Pulmonary artery endothelial cell (primary cell): ENCODE measurements at regions not wholly inside any gene's neighbourhood (a gene's known extent, or its start where the extent isn't known, plus 50 kb on each side); places are given as distances from the start of the nearest gene placed in this dataset.
"Not testable (repeated sequence)": the region's sequence is repeated elsewhere in the genome, so short reads cannot be mapped to it uniquely, and the experiment has no call there.

Experiments
- DNase-seq: peaks from one replicate; pipeline ENCODE4 v3.0.0-alpha.2; 2011; ENCODE audit warnings: low read depth, low spot score

DNA sequence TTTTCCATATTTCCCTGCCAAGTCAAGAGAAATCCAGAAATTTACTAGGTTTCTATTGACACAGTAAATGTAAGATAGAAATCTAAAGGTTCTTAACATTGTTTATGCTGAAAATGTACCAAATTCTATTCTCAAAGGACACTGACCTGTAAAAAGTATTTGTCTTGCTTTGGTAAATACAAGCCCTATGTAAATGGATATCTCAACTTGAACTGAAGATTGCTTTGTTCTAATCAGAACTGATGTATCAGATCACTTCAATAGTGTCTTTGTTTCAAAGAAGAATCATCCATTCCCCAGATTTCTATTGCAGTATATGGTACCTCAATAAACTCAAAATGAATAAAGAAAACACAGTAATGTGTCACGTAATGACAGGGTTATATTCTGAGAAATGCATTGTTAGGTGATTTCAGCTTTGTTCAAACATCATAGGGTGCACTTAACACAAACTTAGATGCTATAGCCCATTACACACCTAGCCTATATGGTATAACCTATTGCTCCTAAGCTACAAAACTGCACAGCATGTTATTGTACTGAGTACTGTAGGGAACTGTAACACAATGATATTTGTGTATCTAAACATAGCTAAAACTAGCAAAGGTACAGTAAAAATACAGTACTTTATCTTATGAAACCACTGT lies 143.5 kb upstream of the NECTIN3 start:
- no peak for DNase-seq

DNA sequence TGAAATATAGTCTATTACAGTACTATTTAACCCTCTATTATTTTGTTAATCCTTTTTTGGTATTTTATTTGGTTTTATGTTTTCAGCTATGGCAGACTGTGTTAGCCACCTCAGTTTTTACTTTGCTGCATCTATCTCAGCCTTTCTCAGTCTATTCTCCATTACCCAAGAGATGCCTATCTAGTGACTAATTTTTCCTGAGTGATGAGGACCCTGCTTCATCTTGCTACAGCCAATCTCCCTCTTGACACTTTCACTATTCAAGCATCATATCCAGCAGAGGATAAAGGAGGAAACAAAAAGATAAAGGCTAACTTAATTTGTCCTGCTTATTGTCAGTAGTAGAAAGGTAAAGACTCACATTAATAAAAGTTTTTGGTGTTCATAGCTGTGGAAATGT lies 141.8 kb upstream of the NECTIN3 start:
- DNase-seq = no peak

GRCh38 chr3:110932567-110932966 lies 139.0 kb upstream of the NECTIN3 start:
- no peak for DNase-seq

GRCh38 chr3:110933821-110934426 lies 137.7 kb upstream of the NECTIN3 start:
- DNase-seq = no peak

DNA sequence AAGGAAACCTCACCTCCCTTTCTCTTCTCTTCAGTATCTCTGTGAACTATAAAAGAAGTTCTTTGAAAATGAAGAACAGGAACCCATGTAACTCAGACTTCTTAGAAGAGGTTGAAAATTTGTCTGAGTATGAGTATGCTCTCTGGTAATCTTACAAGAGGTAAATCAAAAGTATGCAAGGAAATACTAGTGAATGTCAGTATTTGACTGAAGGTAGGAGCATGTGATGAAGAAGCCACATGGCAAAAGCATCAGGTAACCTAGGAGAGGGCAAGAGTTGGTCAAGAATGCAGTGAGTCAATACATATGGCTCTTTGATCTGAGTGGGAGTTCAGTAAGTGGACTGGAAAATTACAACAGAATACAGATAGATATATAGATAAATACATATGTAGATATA lies 133.0 kb upstream of the NECTIN3 start:
- no peak for DNase-seq

- no peak for DNase-seq
These were observed 131.6 kb upstream of the NECTIN3 start for GRCh38 chr3:110940055-110940454.

GRCh38 chr3:110944782-110945181 lies 126.8 kb upstream of the NECTIN3 start:
- DNase-seq = no peak

DNA sequence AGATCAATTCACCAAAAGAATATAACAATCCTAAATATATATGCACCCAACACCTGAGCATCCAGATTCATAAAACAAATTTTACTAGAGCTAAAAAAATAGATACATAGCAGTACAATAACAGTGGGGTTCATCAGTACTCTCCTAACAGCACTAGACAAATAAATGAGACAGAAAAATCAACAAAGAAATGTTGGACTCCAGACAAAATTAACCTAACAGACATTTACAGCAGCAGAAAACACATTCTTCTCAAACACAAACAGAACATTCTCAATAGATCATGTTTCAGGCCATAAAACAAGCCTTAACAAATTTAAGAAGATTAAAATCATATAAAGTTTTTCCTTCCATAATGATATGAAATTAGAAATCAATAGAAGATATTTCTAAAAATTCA lies 124.8 kb upstream of the NECTIN3 start:
- no peak for DNase-seq

- not testable (repeated sequence) for DNase-seq
These were observed 122.4 kb upstream of the NECTIN3 start for GRCh38 chr3:110949194-110949593.

DNA sequence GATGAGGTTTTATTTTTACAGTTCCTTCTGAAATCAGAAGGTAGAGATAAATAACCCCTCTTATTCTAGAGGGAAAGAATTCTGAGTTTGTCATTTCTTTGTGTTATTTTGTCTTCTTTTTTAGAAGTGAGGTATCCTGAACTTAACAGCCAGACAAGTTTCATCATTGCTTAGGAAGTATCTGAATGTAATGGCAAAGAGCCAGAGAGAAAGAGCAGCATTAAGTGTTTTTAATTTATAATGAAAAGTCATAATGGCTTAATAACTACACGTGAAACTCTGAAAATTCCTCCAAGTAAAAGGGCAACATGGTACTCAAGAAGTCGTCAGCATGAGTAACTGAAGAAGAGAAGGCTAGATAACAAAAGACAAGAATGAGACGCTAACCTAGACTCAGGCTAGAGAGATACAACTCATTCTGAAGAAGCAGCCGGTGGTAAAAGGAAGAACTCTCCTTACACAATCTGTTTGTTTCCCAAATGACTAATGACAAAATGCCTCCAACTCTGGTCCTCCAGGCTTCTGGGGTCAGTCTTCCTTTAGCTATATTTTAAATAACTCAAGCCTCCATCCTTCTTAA lies 116.2 kb upstream of the NECTIN3 start:
- DNase-seq = no peak

DNA sequence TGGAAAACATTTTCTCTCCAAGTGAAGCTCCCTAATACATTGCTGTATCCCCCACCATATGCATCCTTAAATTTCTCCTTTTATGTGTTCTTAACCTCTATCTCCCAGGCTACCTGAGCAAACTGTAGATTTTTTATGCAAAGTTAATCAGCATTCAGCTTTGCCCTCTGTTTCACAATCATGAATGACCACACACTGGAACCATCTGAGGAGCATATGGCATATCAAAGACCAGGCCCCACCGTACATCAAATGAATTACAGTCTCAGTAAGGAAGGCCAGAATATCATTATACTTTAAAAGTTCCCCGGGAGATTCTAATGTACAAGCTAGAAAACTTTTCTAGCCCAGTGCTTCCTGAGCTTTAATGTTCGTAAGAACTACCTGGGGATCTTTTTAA lies 115.5 kb upstream of the NECTIN3 start:
- DNase-seq = no peak

- no peak for DNase-seq
These were observed 114.2 kb upstream of the NECTIN3 start for GRCh38 chr3:110957247-110958025.

DNA sequence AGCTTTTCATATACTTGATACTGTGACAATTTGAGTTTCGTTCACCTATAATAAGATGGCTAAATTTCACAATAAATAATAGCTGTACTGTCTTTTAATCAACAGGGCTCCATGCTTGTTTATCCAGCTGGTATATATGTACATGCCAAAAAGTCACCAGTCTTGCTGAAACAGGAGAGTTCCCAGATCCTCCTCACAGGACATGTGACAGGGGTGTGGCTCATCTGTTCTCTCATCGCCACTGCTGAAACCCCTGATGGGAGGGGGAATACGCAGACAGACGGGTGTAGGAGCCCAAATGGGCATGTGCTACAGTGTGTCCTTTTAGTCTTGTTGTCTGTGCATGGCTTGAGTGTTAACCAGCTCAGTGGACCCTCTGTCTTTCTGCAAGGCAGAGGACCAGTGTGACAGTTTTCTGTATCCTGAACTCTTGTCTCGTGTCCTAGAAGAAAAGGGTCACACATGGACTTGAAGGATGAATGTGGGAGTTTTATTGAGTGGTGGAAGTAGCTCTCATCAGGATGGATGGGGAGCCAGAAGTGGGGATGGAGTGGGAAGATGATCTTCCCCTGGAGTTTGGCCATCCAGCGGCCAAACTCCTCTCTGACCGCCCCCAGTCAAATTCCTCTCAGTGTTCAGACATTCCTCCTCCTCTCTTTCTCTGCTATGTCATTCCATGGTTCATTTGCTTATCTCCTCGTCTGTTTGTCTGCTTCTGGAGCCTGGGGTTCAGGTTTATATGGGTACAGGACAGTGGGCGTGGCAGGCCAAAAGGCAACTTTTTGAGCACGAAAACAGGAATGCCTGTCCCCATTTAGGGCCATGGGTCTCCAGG lies 113.1 kb upstream of the NECTIN3 start:
- DNase-seq = no peak

GRCh38 chr3:110965976-110966375 lies 105.6 kb upstream of the NECTIN3 start:
- DNase-seq = no peak

- DNase-seq = no peak
These were observed 104.5 kb upstream of the NECTIN3 start for GRCh38 chr3:110966966-110967663.

DNA sequence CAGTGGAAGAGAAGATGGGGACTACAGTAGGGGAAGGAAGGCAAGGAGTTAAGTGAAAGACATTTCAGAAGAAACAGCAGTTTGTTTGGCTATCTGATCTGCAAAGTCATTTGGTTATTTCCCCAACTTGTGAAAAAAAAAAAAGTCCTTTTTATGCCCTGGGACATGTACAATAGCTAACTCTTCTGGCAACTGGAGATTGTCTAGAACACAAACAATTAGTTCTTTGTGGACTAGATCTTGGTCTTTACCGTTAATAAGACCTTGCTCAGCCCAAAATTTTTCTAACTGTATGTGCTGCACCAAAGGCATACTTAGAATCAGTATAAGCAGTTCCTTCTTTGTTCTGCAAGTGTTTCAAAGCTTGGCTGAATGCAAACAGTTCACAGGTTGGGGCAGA lies 103.5 kb upstream of the NECTIN3 start:
- no peak for DNase-seq

- DNase-seq = no peak
These were observed 102.1 kb upstream of the NECTIN3 start for GRCh38 chr3:110969229-110970211.

GRCh38 chr3:110971010-110971601 lies 100.5 kb upstream of the NECTIN3 start:
- no peak for DNase-seq

GRCh38 chr3:110973263-110973895 lies 98.2 kb upstream of the NECTIN3 start:
- no peak for DNase-seq
